SK-N-SH (cell line): ENCODE measurements at regions not wholly inside any gene's neighbourhood (a gene's known extent, or its start where the extent isn't known, plus 50 kb on each side); places are given as distances from the start of the nearest gene placed in this dataset.

Experiments
- TAF1 ChIP-seq: IDR thresholded peaks from 2 replicates; pipeline ENCODE4 v1.6.1; 2012; ENCODE audit warnings: low read depth, mild to moderate bottlenecking, low read length, moderate library complexity, borderline replicate concordance
- ZBTB33 ChIP-seq: IDR thresholded peaks from 2 replicates; pipeline ENCODE4 v1.4.0; 2012; ENCODE audit warnings: low read depth, borderline replicate concordance

DNA sequence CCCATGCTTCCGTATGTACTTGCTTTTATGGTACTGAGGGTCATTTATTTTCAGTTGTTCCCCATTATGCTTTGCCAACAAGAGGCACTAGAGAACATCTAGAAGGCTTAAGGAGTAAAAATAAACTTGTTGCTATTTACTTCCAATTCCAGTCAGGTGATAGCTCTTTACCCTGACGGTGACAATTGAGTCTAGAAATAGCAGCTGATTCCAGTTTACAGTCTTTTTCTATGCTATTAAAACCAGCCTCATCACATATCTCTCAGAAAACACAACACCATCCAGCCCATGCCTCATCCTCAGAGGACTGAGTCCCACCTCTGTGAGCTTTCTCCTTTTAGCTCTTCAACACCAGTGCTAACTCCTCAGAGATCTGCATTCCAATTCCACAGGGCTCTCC, 327.0 kb downstream of the GPD2 start:
- TF ChIP-seq ZBTB33 (no peak), TAF1 (no peak)
